ENCODE measurements at regions not wholly inside any gene's neighbourhood (a gene's known extent, or its start where the extent isn't known, plus 50 kb on each side); places are given as distances from the start of the nearest gene placed in this dataset.

GRCh38 chr4:154984148-154984547 is 203.1 kb downstream of the RBM46 start:
- TF ChIP-seq EP300 (IDR thresholded peaks at IDR 0.05; ENCODE audit: low read depth) (no peak), POLR2A (IDR thresholded peaks at IDR 0.05) (no peak), POLR2AphosphoS5 (IDR thresholded peaks at IDR 0.05) (no peak)
- TF ChIP-seq, protein P1, sequence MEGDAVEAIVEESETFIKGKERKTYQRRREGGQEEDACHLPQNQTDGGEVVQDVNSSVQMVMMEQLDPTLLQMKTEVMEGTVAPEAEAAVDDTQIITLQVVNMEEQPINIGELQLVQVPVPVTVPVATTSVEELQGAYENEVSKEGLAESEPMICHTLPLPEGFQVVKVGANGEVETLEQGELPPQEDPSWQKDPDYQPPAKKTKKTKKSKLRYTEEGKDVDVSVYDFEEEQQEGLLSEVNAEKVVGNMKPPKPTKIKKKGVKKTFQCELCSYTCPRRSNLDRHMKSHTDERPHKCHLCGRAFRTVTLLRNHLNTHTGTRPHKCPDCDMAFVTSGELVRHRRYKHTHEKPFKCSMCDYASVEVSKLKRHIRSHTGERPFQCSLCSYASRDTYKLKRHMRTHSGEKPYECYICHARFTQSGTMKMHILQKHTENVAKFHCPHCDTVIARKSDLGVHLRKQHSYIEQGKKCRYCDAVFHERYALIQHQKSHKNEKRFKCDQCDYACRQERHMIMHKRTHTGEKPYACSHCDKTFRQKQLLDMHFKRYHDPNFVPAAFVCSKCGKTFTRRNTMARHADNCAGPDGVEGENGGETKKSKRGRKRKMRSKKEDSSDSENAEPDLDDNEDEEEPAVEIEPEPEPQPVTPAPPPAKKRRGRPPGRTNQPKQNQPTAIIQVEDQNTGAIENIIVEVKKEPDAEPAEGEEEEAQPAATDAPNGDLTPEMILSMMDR (IDR thresholded peaks at IDR 0.05), result no peak
